ENCODE measurements at regions not wholly inside any gene's neighbourhood (a gene's known extent, or its start where the extent isn't known, plus 50 kb on each side); places are given as distances from the start of the nearest gene placed in this dataset.

DNA sequence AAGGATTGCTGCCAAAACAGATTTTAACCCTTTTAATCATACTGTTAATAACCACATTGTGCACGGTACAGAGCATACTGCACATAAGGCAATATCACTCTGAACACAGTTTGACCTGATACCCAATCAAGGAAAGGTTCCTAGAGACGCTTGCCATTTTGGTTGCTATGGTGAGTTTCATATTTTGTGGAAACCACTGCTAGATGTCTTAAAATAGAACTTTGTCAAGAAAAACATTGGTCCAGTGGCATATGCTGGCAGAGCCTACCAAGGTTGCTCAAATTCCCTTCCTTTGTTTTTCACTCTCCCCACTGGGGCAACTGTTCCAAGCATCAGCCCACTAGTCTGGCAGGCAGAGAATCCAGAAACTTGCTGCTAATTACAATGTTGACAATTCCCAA lies 114.8 kb upstream of the DPYD start:
- TF ChIP-seq, protein P1, sequence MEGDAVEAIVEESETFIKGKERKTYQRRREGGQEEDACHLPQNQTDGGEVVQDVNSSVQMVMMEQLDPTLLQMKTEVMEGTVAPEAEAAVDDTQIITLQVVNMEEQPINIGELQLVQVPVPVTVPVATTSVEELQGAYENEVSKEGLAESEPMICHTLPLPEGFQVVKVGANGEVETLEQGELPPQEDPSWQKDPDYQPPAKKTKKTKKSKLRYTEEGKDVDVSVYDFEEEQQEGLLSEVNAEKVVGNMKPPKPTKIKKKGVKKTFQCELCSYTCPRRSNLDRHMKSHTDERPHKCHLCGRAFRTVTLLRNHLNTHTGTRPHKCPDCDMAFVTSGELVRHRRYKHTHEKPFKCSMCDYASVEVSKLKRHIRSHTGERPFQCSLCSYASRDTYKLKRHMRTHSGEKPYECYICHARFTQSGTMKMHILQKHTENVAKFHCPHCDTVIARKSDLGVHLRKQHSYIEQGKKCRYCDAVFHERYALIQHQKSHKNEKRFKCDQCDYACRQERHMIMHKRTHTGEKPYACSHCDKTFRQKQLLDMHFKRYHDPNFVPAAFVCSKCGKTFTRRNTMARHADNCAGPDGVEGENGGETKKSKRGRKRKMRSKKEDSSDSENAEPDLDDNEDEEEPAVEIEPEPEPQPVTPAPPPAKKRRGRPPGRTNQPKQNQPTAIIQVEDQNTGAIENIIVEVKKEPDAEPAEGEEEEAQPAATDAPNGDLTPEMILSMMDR (IDR thresholded peaks at IDR 0.05) = no peak
- TF ChIP-seq POLR2A (IDR thresholded peaks at IDR 0.05) = no peak
